ENCODE measurements at regions not wholly inside any gene's neighbourhood (a gene's known extent, or its start where the extent isn't known, plus 50 kb on each side); places are given as distances from the start of the nearest gene placed in this dataset.
"Not testable (repeated sequence)": the region's sequence is repeated elsewhere in the genome, so short reads cannot be mapped to it uniquely, and the experiment has no call there.

GRCh38 chr20:52305858-52306257 is 114.3 kb upstream of the ZFP64 start:
- H3K27ac ChIP-seq = no peak overlapping the region
- no peak for TF ChIP-seq CTCF (conservative IDR thresholded peaks at IDR 0.05)

- no peak overlapping the region for H3K27ac ChIP-seq
- TF ChIP-seq CTCF (conservative IDR thresholded peaks at IDR 0.05) = no peak
Measured at GRCh38 chr20:52305024-52305645, 113.6 kb upstream of the ZFP64 start.

- H3K27ac ChIP-seq = no peak overlapping the region
- no peak for TF ChIP-seq CTCF (conservative IDR thresholded peaks at IDR 0.05)
Measured at GRCh38 chr20:52303281-52303950, 111.8 kb upstream of the ZFP64 start.

GRCh38 chr20:52302736-52303135 is 111.2 kb upstream of the ZFP64 start:
- no peak overlapping the region for H3K27ac ChIP-seq
- TF ChIP-seq CTCF (conservative IDR thresholded peaks at IDR 0.05) = no peak

- H3K27ac ChIP-seq = not testable (repeated sequence)
Measured at GRCh38 chr20:52302051-52302450, 110.5 kb upstream of the ZFP64 start.

GRCh38 chr20:52295556-52295955 is 104.0 kb upstream of the ZFP64 start:
- TF ChIP-seq CTCF (conservative IDR thresholded peaks at IDR 0.05) = no peak
- no peak overlapping the region for H3K27ac ChIP-seq

GRCh38 chr20:52294106-52294628 is 102.6 kb upstream of the ZFP64 start:
- no peak overlapping the region for H3K27ac ChIP-seq
- TF ChIP-seq CTCF (conservative IDR thresholded peaks at IDR 0.05) = no peak

GRCh38 chr20:52291109-52291508 is 99.5 kb upstream of the ZFP64 start:
- no peak for TF ChIP-seq CTCF (conservative IDR thresholded peaks at IDR 0.05)
- no peak overlapping the region for H3K27ac ChIP-seq

Measured in VCaP (cell line).